T-cell (primary cell): ENCODE measurements at regions not wholly inside any gene's neighbourhood (a gene's known extent, or its start where the extent isn't known, plus 50 kb on each side); places are given as distances from the start of the nearest gene placed in this dataset.

ENCODE experiments used
- ATAC-seq, 4 experiments: fragments of 200-7000 bp in 3 of 4; fragments of 150-1000 bp in 1 of 4; cut with Tn5 transposase; replicated peaks in 1 of 4; 1 replicate in 3 of 4; 2 replicates in 1 of 4; pipeline ENCODE4 v1.10.0; 2021; ENCODE audit warnings: moderate library complexity in 3 of 4, mild to moderate bottlenecking in 2 of 4, moderate number of reproducible peaks in 1 of 4
- CTCF ChIA-PET, 2 donors: fragments of 300-600 bp; sonication (Branson Sonifier 250); formaldehyde crosslinking; loops; one replicate each; lab custom pipeline; 2022; ENCODE audit warnings: antibody characterized with exemption in 2 of 2; lab: Charles Lee
- POLR2A ChIA-PET, 2 donors: fragments of 300-600 bp; sonication (Branson Sonifier 250); formaldehyde crosslinking; loops; one replicate each; lab custom pipeline; 2022; ENCODE audit warnings: antibody characterized with exemption in 2 of 2; lab: Charles Lee
- DNase-seq, 35 experiments: peaks; one replicate each; pipeline versions ENCODE4 v3.0.0 to v3.0.0-alpha.2; 2013 to 2023
- H3K27ac ChIP-seq: one replicate; pipeline ENCODE4 v1.5.1; 2013; ENCODE audit warnings: low read length
- H3K27me3 ChIP-seq, 2 experiments: replicated peaks in 1 of 2; 1 replicate in 1 of 2; 2 replicates in 1 of 2; pipeline versions ENCODE4 v1.6.1 to v1.7.0; 2013; ENCODE audit warnings: low read length in 1 of 2, mixed read lengths in 1 of 2; ENCODE audit not compliant: control insufficient read depth in 2 of 2, insufficient read depth in 2 of 2; ENCODE audit errors: extremely low read depth in 1 of 2
- H3K36me3 ChIP-seq, 2 donors: 1 replicate in 1 of 2; 2 replicates in 1 of 2; pipeline versions ENCODE4 v1.6.1 to v1.7.0; 2013; ENCODE audit warnings: low read length in 1 of 2; ENCODE audit not compliant: control insufficient read depth in 2 of 2, insufficient read depth in 1 of 2; ENCODE audit errors: extremely low read depth in 1 of 2
- H3K4me1 ChIP-seq, 2 experiments: 1 replicate in 1 of 2; 2 replicates in 1 of 2; pipeline versions ENCODE4 v1.6.1 to v1.7.0; 2013; ENCODE audit warnings: low read length in 2 of 2, mixed read lengths in 1 of 2; ENCODE audit not compliant: insufficient read depth in 2 of 2, control insufficient read depth in 1 of 2; ENCODE audit errors: extremely low read depth in 1 of 2
- H3K4me3 ChIP-seq, 2 donors: 1 replicate in 1 of 2; 2 replicates in 1 of 2; pipeline versions ENCODE4 v1.5.1 to v1.7.0; 2013; ENCODE audit warnings: mild to moderate bottlenecking in 2 of 2, low read length in 1 of 2, moderate library complexity in 1 of 2; ENCODE audit not compliant: control insufficient read depth in 1 of 2; ENCODE audit errors: extremely low read depth in 1 of 2
- H3K9me3 ChIP-seq: 2 replicates; pipeline ENCODE4 v1.7.0; 2013
- H3K27ac Mint-ChIP-seq, 2 donors: one replicate each; pipeline ENCODE4 v1.8.0; 2020 to 2021; ENCODE audit warnings: mild to moderate bottlenecking in 2 of 2, mixed read lengths in 2 of 2
- H3K27me3 Mint-ChIP-seq, 2 donors: one replicate each; pipeline ENCODE4 v1.8.0; 2021 to 2022; ENCODE audit warnings: mixed read lengths in 2 of 2
- H3K36me3 Mint-ChIP-seq: one replicate; pipeline ENCODE4 v1.8.0; 2021; ENCODE audit warnings: mixed read lengths
- H3K4me1 Mint-ChIP-seq, 3 donors: one replicate each; pipeline ENCODE4 v1.8.0; 2020 to 2022; ENCODE audit warnings: mixed read lengths in 3 of 3, mild to moderate bottlenecking in 1 of 3
- H3K4me3 Mint-ChIP-seq, 3 donors: one replicate each; pipeline ENCODE4 v1.8.0; 2020 to 2022; ENCODE audit warnings: mild to moderate bottlenecking in 3 of 3, mixed read lengths in 3 of 3, moderate library complexity in 3 of 3
- H3K9me3 Mint-ChIP-seq, 3 donors: one replicate each; pipeline ENCODE4 v1.8.0; 2020 to 2022; ENCODE audit warnings: mixed read lengths in 3 of 3
- WGBS: methylation state at CpG from one replicate; pipeline ENCODE4 v1.1.5; 2013; ENCODE audit warnings: missing lambda C conversion rate; ENCODE audit not compliant: insufficient coverage; 5-methylcytosine and 5-hydroxymethylcytosine counted together

GRCh38 chr2:145025382-145025781, 505.5 kb upstream of the ZEB2 start:
- 90% methylated on average over 1 of the region's 1 CpG for WGBS
- Histone ChIP-seq H3K4me3 (no peak overlapping the region), H3K9me3 (no peaks in the 10 kb centered on the region), H3K27ac (no peak overlapping the region), H3K27me3 (no peaks in the 10 kb centered on the region), H3K36me3 (no peaks in the 10 kb centered on the region), H3K4me1 (no peaks in the 10 kb centered on the region)
- Mint-ChIP-seq H3K27me3 (peaks cover 0 to 7% of the 10 kb centered on the region in 2 donors), H3K27ac (no peak overlapping the region), H3K9me3 (no peaks in the 10 kb centered on the region), H3K4me1 (no peaks in the 10 kb centered on the region), H3K36me3 (no peaks in the 10 kb centered on the region), H3K4me3 (no peak overlapping the region)
- DNase-seq (no peak), ATAC-seq (no peak)
- ChIA-PET POLR2A (no interaction called here), CTCF (no interaction called here)

GRCh38 chr2:145023334-145023934, 503.5 kb upstream of the ZEB2 start:
- POLR2A ChIA-PET: no interaction called here
- no peak overlapping the region for H3K27ac Mint-ChIP-seq
- no peak overlapping the region for H3K4me3 ChIP-seq

DNA sequence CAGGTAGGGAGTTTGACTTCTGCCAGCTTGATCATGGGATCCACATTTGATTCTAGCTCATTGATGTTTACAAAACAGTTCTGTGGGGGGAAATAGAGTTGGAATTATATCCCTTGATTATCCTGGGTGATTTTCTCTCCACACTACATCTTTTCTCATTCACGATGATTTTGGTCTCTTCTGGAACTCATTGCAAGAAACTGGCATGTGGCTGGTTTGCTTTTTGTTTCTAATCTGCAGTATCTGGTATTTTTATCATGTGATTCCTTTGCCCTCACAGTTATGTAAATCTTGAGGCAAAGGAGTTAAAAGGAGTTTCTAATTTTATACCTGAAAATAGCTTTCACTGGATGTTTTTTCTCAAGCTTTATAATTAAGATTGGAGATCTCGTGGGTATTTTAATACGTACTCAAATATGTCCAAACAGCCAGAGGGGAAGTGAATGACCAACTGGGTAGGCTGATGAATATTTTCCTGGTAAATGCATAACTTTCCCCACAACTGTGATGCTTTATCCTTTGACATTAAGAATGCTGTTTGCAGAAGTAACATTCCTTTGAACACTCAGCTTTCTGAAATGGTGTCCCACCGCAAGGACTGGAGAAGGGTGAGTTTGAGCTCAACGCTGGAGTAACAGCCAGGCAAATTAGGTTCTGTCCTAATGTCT, 502.9 kb upstream of the ZEB2 start:
- Mint-ChIP-seq H3K27ac (no peak overlapping the region), H3K27me3 (peaks cover 0 to 7% of the 10 kb centered on the region in 2 donors), H3K4me3 (no peak overlapping the region), H3K9me3 (no peaks in the 10 kb centered on the region), H3K36me3 (no peaks in the 10 kb centered on the region), H3K4me1 (no peaks in the 10 kb centered on the region)
- WGBS: no CpG with 5 or more reads among the region's 5 CpGs
- H3K9me3 ChIP-seq: no peaks in the 10 kb centered on the region
- no peak overlapping the region for H3K4me3 ChIP-seq
- ChIA-PET POLR2A (interaction anchor here in 1 of 2 donors (0.6 kb wide), 1 partner anchor 973 kb away, joined by 3 read pairs; no protein-coding TSS in a partner anchor), CTCF (no interaction called here)
- ATAC-seq (no peak), DNase-seq (no peak)
- H3K27ac ChIP-seq: no peak overlapping the region
- H3K27me3 ChIP-seq: no peaks in the 10 kb centered on the region
- H3K36me3 ChIP-seq: no peaks in the 10 kb centered on the region
- no peaks in the 10 kb centered on the region for H3K4me1 ChIP-seq

More at GRCh38 chr2:145023334-145023934, 503.5 kb upstream of the ZEB2 start:
- Mint-ChIP-seq H3K4me3 (no peak overlapping the region), H3K9me3 (no peaks in the 10 kb centered on the region), H3K27me3 (peaks cover 0 to 7% of the 10 kb centered on the region in 2 donors), H3K4me1 (no peaks in the 10 kb centered on the region), H3K36me3 (no peaks in the 10 kb centered on the region)
- 80% methylated on average over 3 of the region's 3 CpGs for WGBS
- CTCF ChIA-PET: no interaction called here
- Histone ChIP-seq H3K27ac (no peak overlapping the region), H3K9me3 (no peaks in the 10 kb centered on the region), H3K4me1 (no peaks in the 10 kb centered on the region), H3K27me3 (no peaks in the 10 kb centered on the region), H3K36me3 (no peaks in the 10 kb centered on the region)
- ATAC-seq (no peak), DNase-seq (no peak)

DNA sequence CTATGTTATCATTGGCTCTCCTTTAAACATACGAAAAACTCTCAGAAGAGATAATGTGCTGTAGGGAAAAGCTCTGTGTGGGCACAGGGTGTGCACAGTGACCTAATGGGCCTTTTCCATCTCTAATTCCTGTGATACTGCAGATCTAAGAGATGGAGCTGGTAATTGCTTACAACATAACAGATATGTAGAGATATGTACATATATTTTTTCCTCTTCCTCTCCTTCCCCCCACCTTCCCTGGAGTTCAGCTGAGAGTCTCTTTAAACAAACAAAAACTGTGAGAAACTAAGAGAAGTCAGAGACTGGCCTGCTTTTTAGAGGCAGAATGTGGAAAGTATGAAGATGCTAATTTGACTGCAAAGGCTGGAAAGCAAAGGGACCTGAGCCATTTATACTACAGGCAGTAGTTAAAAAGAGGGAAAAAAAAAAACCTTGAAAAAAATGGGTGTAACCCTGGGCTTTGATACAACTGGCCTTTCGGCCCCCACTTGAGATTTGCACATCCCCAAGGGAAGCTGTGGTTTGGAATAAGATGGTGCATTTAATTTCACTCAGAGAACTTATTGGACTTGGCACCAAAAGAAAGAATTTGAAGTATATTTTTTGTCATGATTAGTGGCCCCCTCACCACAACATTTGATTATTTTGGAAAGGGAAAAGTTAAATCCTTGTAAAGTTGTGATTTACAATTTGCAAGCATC, 502.2 kb upstream of the ZEB2 start:
- H3K4me3 ChIP-seq: no peak overlapping the region
- no CpG with 5 or more reads among the region's 2 CpGs for WGBS

GRCh38 chr2:145020694-145021093, 500.8 kb upstream of the ZEB2 start:
- POLR2A ChIA-PET: no interaction called here
- ATAC-seq (no peak), DNase-seq (no peak)
- Mint-ChIP-seq H3K9me3 (no peaks in the 10 kb centered on the region), H3K27ac (no peak overlapping the region), H3K36me3 (no peaks in the 10 kb centered on the region), H3K27me3 (no peaks in the 10 kb centered on the region), H3K4me3 (no peak overlapping the region), H3K4me1 (no peaks in the 10 kb centered on the region)
- Histone ChIP-seq H3K36me3 (no peaks in the 10 kb centered on the region), H3K9me3 (no peaks in the 10 kb centered on the region), H3K27me3 (no peaks in the 10 kb centered on the region), H3K4me1 (no peaks in the 10 kb centered on the region), H3K4me3 (no peak overlapping the region), H3K27ac (no peak overlapping the region)
- CTCF ChIA-PET: no interaction called here
- no CpG with 5 or more reads among the region's 3 CpGs for WGBS

More for the DNA sequence above, 502.2 kb upstream of the ZEB2 start:
- Histone ChIP-seq H3K4me1 (no peaks in the 10 kb centered on the region), H3K27me3 (no peaks in the 10 kb centered on the region), H3K9me3 (no peaks in the 10 kb centered on the region), H3K27ac (no peak overlapping the region), H3K36me3 (no peaks in the 10 kb centered on the region)
- Mint-ChIP-seq H3K4me3 (no peak overlapping the region), H3K27ac (no peak overlapping the region), H3K4me1 (no peaks in the 10 kb centered on the region), H3K36me3 (no peaks in the 10 kb centered on the region), H3K9me3 (no peaks in the 10 kb centered on the region), H3K27me3 (peaks cover 0 to 7% of the 10 kb centered on the region in 2 donors)
- DNase-seq (no peak), ATAC-seq (no peak)
- CTCF ChIA-PET: no interaction called here
- POLR2A ChIA-PET: interaction anchor here in 1 of 2 donors (0.6 kb wide), 1 partner anchor 973 kb away, joined by 3 read pairs; no protein-coding TSS in a partner anchor

GRCh38 chr2:145020139-145020538, 500.2 kb upstream of the ZEB2 start:
- Histone ChIP-seq H3K36me3 (no peaks in the 10 kb centered on the region), H3K4me1 (no peaks in the 10 kb centered on the region), H3K4me3 (no peak overlapping the region), H3K27me3 (no peaks in the 10 kb centered on the region), H3K9me3 (no peaks in the 10 kb centered on the region), H3K27ac (no peak overlapping the region)
- CTCF ChIA-PET: no interaction called here
- no peaks in the 10 kb centered on the region for H3K9me3 Mint-ChIP-seq
- POLR2A ChIA-PET: no interaction called here
- no peak for ATAC-seq
- WGBS: no CpG with 5 or more reads among the region's 2 CpGs
- H3K4me1 Mint-ChIP-seq: no peaks in the 10 kb centered on the region
- no peak for DNase-seq
- H3K27ac Mint-ChIP-seq: no peak overlapping the region
- H3K4me3 Mint-ChIP-seq: no peak overlapping the region
- no peaks in the 10 kb centered on the region for H3K36me3 Mint-ChIP-seq
- H3K27me3 Mint-ChIP-seq: no peaks in the 10 kb centered on the region
